ENCODE measurements at regions not wholly inside any gene's neighbourhood (a gene's known extent, or its start where the extent isn't known, plus 50 kb on each side); places are given as distances from the start of the nearest gene placed in this dataset.
"Not testable (repeated sequence)": the region's sequence is repeated elsewhere in the genome, so short reads cannot be mapped to it uniquely, and the experiment has no call there.

DNA sequence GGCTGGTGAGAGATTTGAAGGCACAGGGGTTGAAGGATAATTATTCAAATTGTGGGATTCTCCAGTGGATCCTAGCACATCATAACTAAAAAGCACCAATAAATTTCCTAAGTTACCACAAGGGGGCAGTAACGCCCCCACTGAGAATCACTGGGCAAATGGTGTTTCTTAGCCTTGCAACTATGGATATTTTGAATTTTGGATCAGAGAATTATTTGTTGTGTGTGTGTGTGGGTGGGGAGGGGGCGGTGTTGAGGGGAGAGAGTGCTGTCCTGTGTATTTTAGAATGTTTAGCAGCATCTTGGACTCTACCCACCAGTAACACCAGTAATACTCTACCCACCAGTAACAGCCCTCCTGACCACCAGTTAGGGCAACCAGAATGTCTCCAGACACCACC is 63.3 kb upstream of the PRKG1 start:
- Histone ChIP-seq H3K9ac (ENCODE audit: low read depth in 1 of 3, low read length in 3 of 3) (no peak overlapping the region), H3K27me3 (ENCODE audit: control insufficient read depth in 3 of 3, insufficient read depth in 3 of 3, low read length in 3 of 3) (no peaks in the 10 kb centered on the region), H3K4me1 (ENCODE audit: control insufficient read depth in 3 of 3, insufficient read depth in 3 of 3, low read length in 3 of 3) (peaks cover under 1 to 8% (median 5%) of the 10 kb centered on the region in 3 donors), H3K9me3 (ENCODE audit: control insufficient read depth in 3 of 3, low read length in 3 of 3) (no peaks in the 10 kb centered on the region), H3K36me3 (ENCODE audit: control insufficient read depth in 3 of 3, insufficient read depth in 3 of 3, low read length in 3 of 3) (no peaks in the 10 kb centered on the region), H3K27ac (ENCODE audit: low read depth, low read length) (no peak overlapping the region), H3K4me3 (ENCODE audit: low read length in 3 of 3) (no peak overlapping the region)

DNA sequence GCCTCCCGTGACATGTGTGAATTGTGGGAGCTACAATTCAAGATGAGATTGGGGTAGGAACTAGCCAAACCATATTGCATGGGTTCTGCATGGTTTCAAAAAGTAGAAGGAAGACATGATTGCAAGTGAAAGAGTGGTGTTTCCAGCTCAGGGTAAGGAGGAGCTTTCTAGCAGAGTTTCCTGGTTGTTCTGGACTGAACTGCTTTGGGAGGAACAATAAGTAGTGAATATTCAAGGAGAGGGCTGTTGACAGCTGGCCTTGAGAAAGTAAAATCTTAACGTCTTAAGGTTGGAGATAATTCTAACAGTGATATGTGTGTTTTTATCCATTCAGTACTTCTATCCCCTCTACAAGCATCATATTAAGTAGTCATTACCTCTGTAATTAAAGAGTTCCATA is 62.2 kb upstream of the PRKG1 start:
- peaks cover 0 to 8% (median 2%) of the 10 kb centered on the region in 3 donors for H3K4me1 ChIP-seq (ENCODE audit: control insufficient read depth in 3 of 3, insufficient read depth in 3 of 3, low read length in 3 of 3)
- no peak overlapping the region for H3K4me3 ChIP-seq (ENCODE audit: low read length in 3 of 3)
- no peak overlapping the region for H3K27ac ChIP-seq (ENCODE audit: low read depth, low read length)
- H3K27me3 ChIP-seq (ENCODE audit: control insufficient read depth in 3 of 3, insufficient read depth in 3 of 3, low read length in 3 of 3), result no peaks in the 10 kb centered on the region
- H3K36me3 ChIP-seq (ENCODE audit: control insufficient read depth in 3 of 3, insufficient read depth in 3 of 3, low read length in 3 of 3), result no peaks in the 10 kb centered on the region
- H3K9ac ChIP-seq (ENCODE audit: low read depth in 1 of 3, low read length in 3 of 3), result no peak overlapping the region
- H3K9me3 ChIP-seq (ENCODE audit: control insufficient read depth in 3 of 3, low read length in 3 of 3), result no peaks in the 10 kb centered on the region

DNA sequence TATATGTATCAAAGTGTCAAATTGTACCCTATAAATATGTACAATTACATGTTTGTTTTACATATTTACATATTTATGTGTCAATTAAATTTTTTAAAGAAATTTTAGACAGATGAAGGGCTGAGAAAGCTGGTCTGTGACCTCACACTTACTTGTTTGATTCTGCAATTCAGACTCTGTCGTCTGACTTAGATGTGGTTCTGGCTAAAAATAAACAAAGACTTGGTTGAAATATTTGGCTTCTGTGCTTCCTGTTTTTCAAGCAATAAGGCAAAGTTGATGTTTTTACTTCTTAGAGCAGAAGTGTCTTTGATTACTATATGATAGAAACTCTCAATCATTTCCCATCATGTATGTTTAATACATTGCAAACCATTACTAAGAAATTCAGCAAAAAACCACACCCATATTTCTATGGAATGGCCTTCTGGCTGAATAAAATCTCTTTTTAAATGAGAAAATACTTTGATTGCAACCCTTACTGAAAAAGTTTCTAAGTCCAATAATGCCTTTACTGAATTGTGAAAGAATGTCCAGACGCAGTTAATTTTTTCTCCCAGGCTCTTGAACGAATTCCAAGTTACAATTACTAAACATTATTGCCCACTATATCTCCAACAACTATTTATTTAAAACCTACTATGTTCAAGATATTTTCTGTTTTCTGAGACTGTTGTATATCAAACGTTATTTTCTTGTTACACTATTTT is 59.5 kb upstream of the PRKG1 start:
- no peak overlapping the region for H3K4me3 ChIP-seq (ENCODE audit: low read length in 3 of 3)
- no peak overlapping the region for H3K27ac ChIP-seq (ENCODE audit: low read depth, low read length)
- H3K4me1 ChIP-seq (ENCODE audit: control insufficient read depth in 3 of 3, insufficient read depth in 3 of 3, low read length in 3 of 3), result peaks cover 0 to 8% (median 2%) of the 10 kb centered on the region in 3 donors
- no peaks in the 10 kb centered on the region for H3K36me3 ChIP-seq (ENCODE audit: control insufficient read depth in 3 of 3, insufficient read depth in 3 of 3, low read length in 3 of 3)
- no peaks in the 10 kb centered on the region for H3K27me3 ChIP-seq (ENCODE audit: control insufficient read depth in 3 of 3, insufficient read depth in 3 of 3, low read length in 3 of 3)
- H3K9ac ChIP-seq (ENCODE audit: low read depth in 1 of 3, low read length in 3 of 3), result no peak overlapping the region
- no peaks in the 10 kb centered on the region for H3K9me3 ChIP-seq (ENCODE audit: control insufficient read depth in 3 of 3, low read length in 3 of 3)

DNA sequence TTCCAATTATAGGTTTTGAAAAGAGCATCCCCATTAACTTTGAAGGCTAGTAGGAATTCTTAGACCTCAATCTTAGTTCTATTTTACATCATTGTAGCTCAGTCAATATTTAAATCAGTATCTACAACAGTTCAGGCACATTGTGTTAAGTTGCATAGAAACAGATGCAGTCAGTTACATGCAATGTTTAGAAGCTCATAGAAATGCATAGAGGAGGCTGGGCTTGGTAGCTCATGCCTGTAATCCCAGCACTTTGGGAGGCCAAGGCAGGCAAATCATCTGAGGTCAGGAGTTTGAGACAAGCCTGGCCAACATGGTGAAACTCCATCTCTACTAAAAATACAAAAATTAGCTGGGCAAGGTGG is 58.9 kb upstream of the PRKG1 start:
- not testable (repeated sequence) for H3K27ac ChIP-seq (ENCODE audit: low read depth, low read length); H3K27me3 ChIP-seq (ENCODE audit: control insufficient read depth in 3 of 3, insufficient read depth in 3 of 3, low read length in 3 of 3); H3K9ac ChIP-seq (ENCODE audit: low read depth in 1 of 3, low read length in 3 of 3); H3K36me3 ChIP-seq (ENCODE audit: control insufficient read depth in 3 of 3, insufficient read depth in 3 of 3, low read length in 3 of 3); H3K9me3 ChIP-seq (ENCODE audit: control insufficient read depth in 3 of 3, low read length in 3 of 3); H3K4me1 ChIP-seq (ENCODE audit: control insufficient read depth in 3 of 3, insufficient read depth in 3 of 3, low read length in 3 of 3); H3K4me3 ChIP-seq (ENCODE audit: low read length in 3 of 3)

DNA sequence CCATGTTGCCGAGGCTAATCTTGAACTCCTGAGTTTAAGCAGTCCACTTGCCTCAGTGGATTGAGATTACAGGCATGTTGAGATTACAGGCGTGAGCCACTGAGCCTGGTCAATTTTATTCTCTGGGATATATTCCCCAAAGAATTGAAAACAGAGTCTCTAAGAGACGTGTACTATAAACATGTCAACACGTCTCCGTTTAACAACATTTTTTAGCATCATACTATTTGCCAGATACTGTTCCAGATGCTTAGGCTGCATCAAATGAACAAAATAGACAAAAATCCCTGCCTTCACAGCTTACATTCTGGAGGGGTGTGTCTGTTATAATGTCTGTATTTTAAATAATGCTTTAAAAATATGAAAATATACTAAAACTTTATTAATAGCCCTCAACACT is 54.1 kb upstream of the PRKG1 start:
- H3K9ac ChIP-seq (ENCODE audit: low read depth in 1 of 3, low read length in 3 of 3), result no peak overlapping the region
- no peaks in the 10 kb centered on the region for H3K27me3 ChIP-seq (ENCODE audit: control insufficient read depth in 3 of 3, insufficient read depth in 3 of 3, low read length in 3 of 3)
- no peaks in the 10 kb centered on the region for H3K36me3 ChIP-seq (ENCODE audit: control insufficient read depth in 3 of 3, insufficient read depth in 3 of 3, low read length in 3 of 3)
- no peaks in the 10 kb centered on the region for H3K9me3 ChIP-seq (ENCODE audit: control insufficient read depth in 3 of 3, low read length in 3 of 3)
- H3K4me1 ChIP-seq (ENCODE audit: control insufficient read depth in 3 of 3, insufficient read depth in 3 of 3, low read length in 3 of 3), result peaks cover 0 to 3% (median 0%) of the 10 kb centered on the region in 3 donors
- no peak overlapping the region for H3K27ac ChIP-seq (ENCODE audit: low read depth, low read length)
- H3K4me3 ChIP-seq (ENCODE audit: low read length in 3 of 3), result no peak overlapping the region

DNA sequence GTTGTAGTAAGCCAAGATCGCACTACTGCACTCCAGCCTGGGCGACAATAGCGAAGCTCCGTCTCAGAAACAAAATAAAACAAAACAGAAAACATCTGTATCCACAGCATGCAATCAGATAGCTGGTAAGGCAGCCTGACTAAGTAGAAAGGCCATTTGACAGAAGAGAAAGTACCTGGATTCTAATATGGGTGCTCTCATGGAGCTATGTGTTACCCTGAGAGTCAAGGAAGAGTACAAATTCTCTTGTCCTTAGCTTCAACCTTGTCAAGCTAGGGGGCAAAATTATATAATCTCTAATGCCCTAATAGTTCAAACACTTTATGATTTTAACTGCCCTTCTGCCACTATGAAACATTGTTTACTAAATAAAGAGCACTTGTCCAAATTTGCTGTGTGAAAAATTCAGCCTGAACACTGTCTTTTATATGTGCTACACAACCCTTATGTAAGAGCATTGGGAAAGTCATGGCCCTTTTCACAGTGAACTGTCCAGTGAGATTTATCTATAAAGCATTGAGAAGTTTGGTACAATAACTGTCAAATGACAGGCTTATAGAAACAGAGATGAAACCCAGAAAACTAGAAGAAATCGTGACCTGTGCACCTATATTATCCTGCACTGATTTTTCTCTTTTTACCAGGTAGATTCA is 51.2 kb upstream of the PRKG1 start:
- Histone ChIP-seq H3K4me3 (ENCODE audit: low read length in 3 of 3) (no peak overlapping the region), H3K27ac (ENCODE audit: low read depth, low read length) (no peak overlapping the region), H3K36me3 (ENCODE audit: control insufficient read depth in 3 of 3, insufficient read depth in 3 of 3, low read length in 3 of 3) (no peaks in the 10 kb centered on the region), H3K9me3 (ENCODE audit: control insufficient read depth in 3 of 3, low read length in 3 of 3) (no peaks in the 10 kb centered on the region), H3K4me1 (ENCODE audit: control insufficient read depth in 3 of 3, insufficient read depth in 3 of 3, low read length in 3 of 3) (peaks cover 0 to 4% (median 3%) of the 10 kb centered on the region in 3 donors), H3K27me3 (ENCODE audit: control insufficient read depth in 3 of 3, insufficient read depth in 3 of 3, low read length in 3 of 3) (no peaks in the 10 kb centered on the region), H3K9ac (ENCODE audit: low read depth in 1 of 3, low read length in 3 of 3) (no peak overlapping the region)

DNA sequence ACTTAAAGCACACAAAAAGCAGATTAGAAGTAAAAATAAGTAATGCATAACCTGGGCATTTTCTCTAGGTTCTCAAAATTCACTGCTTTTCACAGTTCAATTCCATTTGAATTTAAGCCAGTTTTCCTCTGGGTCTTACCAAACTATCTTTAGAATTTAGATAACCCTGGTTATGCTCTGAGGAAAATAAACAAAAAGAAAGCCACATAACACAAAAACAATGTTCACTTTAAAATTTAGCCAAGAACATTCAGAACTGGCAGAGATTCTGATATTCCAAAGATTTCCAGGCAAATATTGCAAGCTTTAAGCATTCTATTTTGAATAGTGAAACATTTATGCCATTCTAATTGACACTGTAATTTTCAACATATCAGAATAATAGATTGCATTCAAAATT is 50.7 kb upstream of the PRKG1 start:
- Histone ChIP-seq H3K9me3 (ENCODE audit: control insufficient read depth in 3 of 3, low read length in 3 of 3) (no peaks in the 10 kb centered on the region), H3K9ac (ENCODE audit: low read depth in 1 of 3, low read length in 3 of 3) (no peak overlapping the region), H3K4me1 (ENCODE audit: control insufficient read depth in 3 of 3, insufficient read depth in 3 of 3, low read length in 3 of 3) (peaks cover 2 to 4% (median 3%) of the 10 kb centered on the region in 3 donors), H3K27me3 (ENCODE audit: control insufficient read depth in 3 of 3, insufficient read depth in 3 of 3, low read length in 3 of 3) (no peaks in the 10 kb centered on the region), H3K36me3 (ENCODE audit: control insufficient read depth in 3 of 3, insufficient read depth in 3 of 3, low read length in 3 of 3) (no peaks in the 10 kb centered on the region), H3K27ac (ENCODE audit: low read depth, low read length) (no peak overlapping the region), H3K4me3 (ENCODE audit: low read length in 3 of 3) (no peak overlapping the region)

Measured in skeletal muscle tissue (tissue), 3 donors.